Stromal cell of bone marrow (primary cell): ENCODE measurements at regions not wholly inside any gene's neighbourhood (a gene's known extent, or its start where the extent isn't known, plus 50 kb on each side); places are given as distances from the start of the nearest gene placed in this dataset.

Source experiments
- DNase-seq: peaks from one replicate; pipeline ENCODE4 v3.0.0-alpha.2; 2012; ENCODE audit warnings: low read depth

GRCh38 chr4:155094201-155094820 is 114.1 kb upstream of the NPY2R start:
- no peak for DNase-seq

GRCh38 chr4:155099231-155099630 is 109.2 kb upstream of the NPY2R start:
- DNase-seq = no peak

- no peak for DNase-seq
These were observed 101.8 kb upstream of the NPY2R start for GRCh38 chr4:155106629-155107028.

GRCh38 chr4:155107059-155107458 is 101.4 kb upstream of the NPY2R start:
- DNase-seq = no peak

GRCh38 chr4:155114790-155115189 is 93.6 kb upstream of the NPY2R start:
- DNase-seq = no peak

GRCh38 chr4:155119006-155119405 is 89.4 kb upstream of the NPY2R start:
- DNase-seq = no peak

GRCh38 chr4:155120536-155120935 is 87.9 kb upstream of the NPY2R start:
- DNase-seq = no peak

GRCh38 chr4:155122382-155122781 is 86.1 kb upstream of the NPY2R start:
- no peak for DNase-seq

- DNase-seq = no peak
These were observed 74.3 kb upstream of the NPY2R start for GRCh38 chr4:155134136-155134535.

- DNase-seq = no peak
These were observed 67.5 kb upstream of the NPY2R start for GRCh38 chr4:155140889-155141288.

- no peak for DNase-seq
These were observed 64.9 kb upstream of the NPY2R start for GRCh38 chr4:155143512-155143911.
